ENCODE measurements at regions not wholly inside any gene's neighbourhood (a gene's known extent, or its start where the extent isn't known, plus 50 kb on each side); places are given as distances from the start of the nearest gene placed in this dataset.
A peak's percentile ranks its signal among the peaks of the same experiment; 100 is the strongest.

DNA sequence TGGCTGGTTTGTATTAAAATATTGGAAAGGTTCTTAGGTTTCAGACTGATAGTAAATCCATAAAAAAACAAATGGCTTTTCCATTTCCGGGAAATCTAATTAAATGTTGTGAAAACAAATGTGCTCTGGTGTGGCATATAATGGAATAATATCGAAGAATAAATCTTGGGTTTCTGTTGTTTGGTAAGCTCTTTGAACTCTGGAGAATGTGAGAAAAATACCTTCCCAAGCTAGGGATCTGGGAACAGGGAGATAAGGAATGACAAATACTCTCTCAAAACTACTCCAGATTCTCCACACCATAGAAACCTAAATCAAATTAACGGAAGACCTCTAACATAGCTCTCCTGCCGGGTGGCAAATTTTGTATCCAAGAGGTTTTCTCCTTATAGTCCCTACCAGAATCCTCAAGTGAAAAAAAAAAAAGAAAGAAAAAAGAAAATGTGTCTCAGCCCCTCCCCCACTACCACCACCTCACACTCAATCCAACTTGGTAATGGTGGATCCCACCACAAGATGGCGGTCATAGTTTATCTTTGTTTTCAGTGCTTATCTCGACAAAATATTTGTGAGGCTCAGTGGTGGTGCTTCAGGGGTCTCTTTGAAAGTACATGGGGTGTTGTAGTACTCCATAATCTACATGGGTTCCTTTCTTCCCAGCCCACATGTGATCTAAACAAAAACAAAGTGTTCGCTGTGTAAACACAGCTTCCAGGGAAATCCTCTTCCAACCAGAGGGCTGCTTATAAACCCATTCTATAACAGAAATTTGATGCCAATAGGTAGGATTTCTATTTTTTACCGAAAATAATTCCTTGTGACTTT is 54.5 kb upstream of the FST start:
- intact Hi-C loops (cut with micrococcal nuclease; ENCODE audit: unreplicated experiment) = no loop called here
- DNase-seq = no peak
- H3K36me3 Mint-ChIP-seq (ENCODE audit: insufficient read depth, unreplicated experiment) = peaks cover 9% of the 10 kb centered on the region
- H3K27ac Mint-ChIP-seq (ENCODE audit: unreplicated experiment) = peak overlapping the region; percentile 33
- no peaks in the 10 kb centered on the region for H3K27me3 Mint-ChIP-seq (ENCODE audit: unreplicated experiment)
- BruUV-seq (replicated peaks) = no TSS peak
- H3K4me1 Mint-ChIP-seq (ENCODE audit: low read depth, unreplicated experiment) = peaks cover 59% of the 10 kb centered on the region
- H3K9me3 Mint-ChIP-seq (ENCODE audit: low read depth, unreplicated experiment) = peaks cover 9% of the 10 kb centered on the region
- TF ChIP-seq, protein P1, sequence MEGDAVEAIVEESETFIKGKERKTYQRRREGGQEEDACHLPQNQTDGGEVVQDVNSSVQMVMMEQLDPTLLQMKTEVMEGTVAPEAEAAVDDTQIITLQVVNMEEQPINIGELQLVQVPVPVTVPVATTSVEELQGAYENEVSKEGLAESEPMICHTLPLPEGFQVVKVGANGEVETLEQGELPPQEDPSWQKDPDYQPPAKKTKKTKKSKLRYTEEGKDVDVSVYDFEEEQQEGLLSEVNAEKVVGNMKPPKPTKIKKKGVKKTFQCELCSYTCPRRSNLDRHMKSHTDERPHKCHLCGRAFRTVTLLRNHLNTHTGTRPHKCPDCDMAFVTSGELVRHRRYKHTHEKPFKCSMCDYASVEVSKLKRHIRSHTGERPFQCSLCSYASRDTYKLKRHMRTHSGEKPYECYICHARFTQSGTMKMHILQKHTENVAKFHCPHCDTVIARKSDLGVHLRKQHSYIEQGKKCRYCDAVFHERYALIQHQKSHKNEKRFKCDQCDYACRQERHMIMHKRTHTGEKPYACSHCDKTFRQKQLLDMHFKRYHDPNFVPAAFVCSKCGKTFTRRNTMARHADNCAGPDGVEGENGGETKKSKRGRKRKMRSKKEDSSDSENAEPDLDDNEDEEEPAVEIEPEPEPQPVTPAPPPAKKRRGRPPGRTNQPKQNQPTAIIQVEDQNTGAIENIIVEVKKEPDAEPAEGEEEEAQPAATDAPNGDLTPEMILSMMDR (IDR thresholded peaks at IDR 0.05; ENCODE audit: unreplicated experiment) = no peak
- no peak overlapping the region for H3K4me3 Mint-ChIP-seq (ENCODE audit: low read depth, unreplicated experiment)
- CTCF ChIA-PET = interaction anchor here (1.3 kb wide), 1 partner anchor 10 kb away, joined by 3 read pairs; no protein-coding TSS in a partner anchor

DNA sequence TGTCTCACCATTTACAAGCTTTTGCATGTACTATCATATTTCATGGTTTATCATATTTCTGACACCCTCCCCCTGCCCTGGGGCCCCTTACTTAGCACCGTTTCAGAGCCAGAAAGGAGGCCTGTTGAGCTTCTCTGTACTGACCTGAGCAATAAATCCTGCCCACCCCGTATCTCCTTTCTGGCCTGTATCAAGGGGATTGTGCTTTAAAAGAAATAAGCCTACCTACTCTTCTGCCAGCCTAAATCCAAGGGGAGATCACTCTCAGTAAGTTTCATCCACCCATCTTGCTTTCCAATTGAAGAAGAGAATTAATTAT is 54.0 kb upstream of the FST start:
- Mint-ChIP-seq H3K27me3 (ENCODE audit: unreplicated experiment) (no peaks in the 10 kb centered on the region), H3K4me3 (ENCODE audit: low read depth, unreplicated experiment) (no peak overlapping the region), H3K36me3 (ENCODE audit: insufficient read depth, unreplicated experiment) (peaks cover 9% of the 10 kb centered on the region), H3K9me3 (ENCODE audit: low read depth, unreplicated experiment) (peaks cover 9% of the 10 kb centered on the region), H3K27ac (ENCODE audit: unreplicated experiment) (peak overlapping the region; percentile 2), H3K4me1 (ENCODE audit: low read depth, unreplicated experiment) (peaks cover 54% of the 10 kb centered on the region)
- TF ChIP-seq, protein P1 (IDR thresholded peaks at IDR 0.05; ENCODE audit: unreplicated experiment) = no peak
- DNase-seq = no peak
- intact Hi-C loops (cut with micrococcal nuclease; ENCODE audit: unreplicated experiment) = no loop called here
- CTCF ChIA-PET = interaction anchor here (1.3 kb wide), 1 partner anchor 11 kb away, joined by 3 read pairs; no protein-coding TSS in a partner anchor
- BruUV-seq (replicated peaks) = no TSS peak

DNA sequence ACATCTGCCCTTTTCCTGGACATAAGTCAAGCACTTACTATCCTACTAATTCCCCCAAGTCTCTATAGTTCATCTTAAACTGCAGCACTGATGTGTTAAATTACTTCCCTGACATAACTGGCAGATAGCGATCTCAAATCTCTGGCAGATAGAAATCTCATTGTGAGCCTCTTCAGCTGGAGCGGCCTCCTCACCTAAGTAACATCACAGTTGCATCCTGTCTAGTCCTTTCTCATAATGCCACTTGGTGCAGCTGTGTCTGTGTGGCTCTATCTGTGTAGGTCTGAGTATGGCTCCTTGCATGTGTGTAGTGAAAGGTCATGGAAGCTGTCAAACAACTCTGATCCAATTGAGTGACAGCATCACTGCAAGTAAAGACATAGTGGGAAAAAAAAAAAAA is 53.6 kb upstream of the FST start:
- Mint-ChIP-seq H3K36me3 (ENCODE audit: insufficient read depth, unreplicated experiment) (peaks cover 9% of the 10 kb centered on the region), H3K9me3 (ENCODE audit: low read depth, unreplicated experiment) (peaks cover 9% of the 10 kb centered on the region), H3K27me3 (ENCODE audit: unreplicated experiment) (no peaks in the 10 kb centered on the region), H3K4me1 (ENCODE audit: low read depth, unreplicated experiment) (peaks cover 52% of the 10 kb centered on the region), H3K4me3 (ENCODE audit: low read depth, unreplicated experiment) (no peak overlapping the region), H3K27ac (ENCODE audit: unreplicated experiment) (peak overlapping the region; percentile 2)
- intact Hi-C loops (cut with micrococcal nuclease; ENCODE audit: unreplicated experiment) = no loop called here
- TF ChIP-seq, protein P1 (IDR thresholded peaks at IDR 0.05; ENCODE audit: unreplicated experiment) = no peak
- DNase-seq = no peak
- CTCF ChIA-PET = interaction anchor here (0.7 to 1.3 kb wide), 2 partner anchors 11 to 700 kb away, joined by 3 read pairs; no protein-coding TSS in a partner anchor
- no TSS peak for BruUV-seq (replicated peaks)

DNA sequence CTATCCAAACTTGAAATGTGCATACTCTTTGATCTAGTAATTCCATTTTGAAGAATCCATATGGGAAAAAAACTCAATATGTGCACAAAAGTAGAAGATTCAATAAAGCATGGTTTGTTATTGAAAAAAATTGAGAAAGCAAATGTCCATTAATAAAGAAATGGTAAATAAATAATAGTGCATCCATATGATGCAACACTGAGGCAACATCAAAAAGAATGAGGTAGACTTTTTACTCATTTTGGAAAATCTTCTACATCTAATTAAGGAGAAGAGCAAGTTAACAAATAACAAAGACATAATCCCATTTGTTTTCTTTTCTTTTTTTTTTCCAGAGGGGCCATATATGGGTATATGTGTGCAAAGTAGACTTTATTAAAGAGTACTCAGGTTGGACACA is 52.5 kb upstream of the FST start:
- no peaks in the 10 kb centered on the region for H3K27me3 Mint-ChIP-seq (ENCODE audit: unreplicated experiment)
- no TSS peak for BruUV-seq (replicated peaks)
- no peak for DNase-seq

More for the DNA sequence above, 52.5 kb upstream of the FST start:
- CTCF ChIA-PET = interaction anchor here (0.7 kb wide), 1 partner anchor 720 kb away, joined by 3 read pairs; no protein-coding TSS in a partner anchor
- Mint-ChIP-seq H3K9me3 (ENCODE audit: low read depth, unreplicated experiment) (peaks cover 3% of the 10 kb centered on the region), H3K4me1 (ENCODE audit: low read depth, unreplicated experiment) (peaks cover 44% of the 10 kb centered on the region), H3K27ac (ENCODE audit: unreplicated experiment) (peak overlapping the region; percentile 65), H3K36me3 (ENCODE audit: insufficient read depth, unreplicated experiment) (peaks cover 6% of the 10 kb centered on the region), H3K4me3 (ENCODE audit: low read depth, unreplicated experiment) (no peak overlapping the region)
- intact Hi-C loops (cut with micrococcal nuclease; ENCODE audit: unreplicated experiment) = no loop called here
- TF ChIP-seq, protein P1 (IDR thresholded peaks at IDR 0.05; ENCODE audit: unreplicated experiment) = no peak
